ENCODE measurements at regions not wholly inside any gene's neighbourhood (a gene's known extent, or its start where the extent isn't known, plus 50 kb on each side); places are given as distances from the start of the nearest gene placed in this dataset.

GRCh38 chr7:92930404-92930803 is 94.0 kb upstream of the CDK6 start:
- no peak for DNase-seq
- Histone ChIP-seq H3F3A (replicated peaks; ENCODE audit: insufficient read depth) (no peaks in the 10 kb centered on the region), H2AFZ (ENCODE audit: low read depth) (no peak overlapping the region), H3K27ac (ENCODE audit: low read depth in 2 of 2, low read length in 1 of 2) (no peak overlapping the region), H4K20me1 (ENCODE audit: insufficient read depth) (no peaks in the 10 kb centered on the region), H3K79me2 (ENCODE audit: insufficient read depth) (no peaks in the 10 kb centered on the region), H3K4me2 (no peak overlapping the region), H3K9me2 (no peaks in the 10 kb centered on the region), H3K27me3 (ENCODE audit: insufficient read depth) (no peaks in the 10 kb centered on the region), H3K36me3 (replicated peaks in 1 of 2; ENCODE audit: control insufficient read depth in 1 of 2, insufficient read depth in 2 of 2, low read length in 1 of 2) (no peaks in the 10 kb centered on the region), H3K4me1 (ENCODE audit: control insufficient read depth in 1 of 2, insufficient read depth in 2 of 2, low read depth in 1 of 2, low read length in 1 of 2) (no peaks in the 10 kb centered on the region), H3K9ac (no peak overlapping the region), H3K9me3 (peaks cover 15% of the 10 kb centered on the region), H3K4me3 (ENCODE audit: low read depth in 2 of 2, low read length in 1 of 2) (no peak overlapping the region)
- TF ChIP-seq FOXM1 (IDR thresholded peaks at IDR 0.05; ENCODE audit: low read depth), result no peak
- TF ChIP-seq RFX5 (IDR thresholded peaks at IDR 0.05; ENCODE audit: low read length), result no peak
- no peak for TF ChIP-seq TAF1 (IDR thresholded peaks at IDR 0.05; ENCODE audit: borderline replicate concordance, low read depth, low read length)
- TF ChIP-seq, protein P1, sequence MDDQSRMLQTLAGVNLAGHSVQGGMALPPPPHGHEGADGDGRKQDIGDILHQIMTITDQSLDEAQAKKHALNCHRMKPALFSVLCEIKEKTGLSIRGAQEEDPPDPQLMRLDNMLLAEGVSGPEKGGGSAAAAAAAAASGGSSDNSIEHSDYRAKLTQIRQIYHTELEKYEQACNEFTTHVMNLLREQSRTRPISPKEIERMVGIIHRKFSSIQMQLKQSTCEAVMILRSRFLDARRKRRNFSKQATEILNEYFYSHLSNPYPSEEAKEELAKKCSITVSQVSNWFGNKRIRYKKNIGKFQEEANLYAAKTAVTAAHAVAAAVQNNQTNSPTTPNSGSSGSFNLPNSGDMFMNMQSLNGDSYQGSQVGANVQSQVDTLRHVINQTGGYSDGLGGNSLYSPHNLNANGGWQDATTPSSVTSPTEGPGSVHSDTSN (IDR thresholded peaks at IDR 0.05), result no peak
- TF ChIP-seq, protein P2, sequence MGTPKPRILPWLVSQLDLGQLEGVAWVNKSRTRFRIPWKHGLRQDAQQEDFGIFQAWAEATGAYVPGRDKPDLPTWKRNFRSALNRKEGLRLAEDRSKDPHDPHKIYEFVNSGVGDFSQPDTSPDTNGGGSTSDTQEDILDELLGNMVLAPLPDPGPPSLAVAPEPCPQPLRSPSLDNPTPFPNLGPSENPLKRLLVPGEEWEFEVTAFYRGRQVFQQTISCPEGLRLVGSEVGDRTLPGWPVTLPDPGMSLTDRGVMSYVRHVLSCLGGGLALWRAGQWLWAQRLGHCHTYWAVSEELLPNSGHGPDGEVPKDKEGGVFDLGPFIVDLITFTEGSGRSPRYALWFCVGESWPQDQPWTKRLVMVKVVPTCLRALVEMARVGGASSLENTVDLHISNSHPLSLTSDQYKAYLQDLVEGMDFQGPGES (IDR thresholded peaks at IDR 0.05; ENCODE audit: low read depth, low read length), result no peak
- no peak for TF ChIP-seq GABPA (IDR thresholded peaks at IDR 0.05; ENCODE audit: low read depth)
- no peak for TF ChIP-seq TEAD4 (IDR thresholded peaks at IDR 0.05; ENCODE audit: borderline replicate concordance, insufficient read depth)
- no peak for TF ChIP-seq MEF2A (IDR thresholded peaks at IDR 0.05; ENCODE audit: borderline replicate concordance, low read depth)
- no peak for TF ChIP-seq FOXJ3 (CRISPR knock-in tag; IDR thresholded peaks at IDR 0.05)
- ChIA-PET CTCF (no interaction called here), POLR2A (no interaction called here)
- WGBS (ENCODE audit: low lambda C conversion rate), result 5% methylated on average over 1 of the region's 1 CpG

DNA sequence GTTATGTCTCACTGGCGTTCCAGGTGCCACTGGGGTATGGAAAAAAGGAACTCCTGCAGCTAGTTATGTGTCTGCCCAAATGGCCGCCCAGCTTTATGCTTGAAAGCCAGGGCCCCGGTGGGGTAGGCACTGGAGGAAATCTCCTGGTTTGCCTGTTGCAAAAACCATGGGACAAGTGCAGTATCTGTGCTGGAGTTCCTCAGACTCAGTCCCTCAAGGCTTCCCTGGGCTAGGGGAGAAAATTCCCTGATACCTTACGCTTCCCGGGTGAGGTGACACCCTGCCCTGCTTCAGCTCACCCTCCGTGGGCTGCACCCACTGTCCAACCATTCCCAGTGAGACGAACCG is 90.3 kb upstream of the CDK6 start:
- H3F3A ChIP-seq (replicated peaks; ENCODE audit: insufficient read depth), result no peaks in the 10 kb centered on the region
- CTCF ChIA-PET, result interaction anchor here (1.8 kb wide), 1 partner anchor 84 kb away, joined by 4 read pairs; no protein-coding TSS in a partner anchor
- DNase-seq, result no peak
- H3K36me3 ChIP-seq (replicated peaks in 1 of 2; ENCODE audit: control insufficient read depth in 1 of 2, insufficient read depth in 2 of 2, low read length in 1 of 2), result no peaks in the 10 kb centered on the region
- H3K4me2 ChIP-seq, result no peak overlapping the region
- no peaks in the 10 kb centered on the region for H3K79me2 ChIP-seq (ENCODE audit: insufficient read depth)
- H3K27ac ChIP-seq (ENCODE audit: low read depth in 2 of 2, low read length in 1 of 2), result no peak overlapping the region
- POLR2A ChIA-PET, result no interaction called here
- no peak overlapping the region for H3K4me3 ChIP-seq (ENCODE audit: low read depth in 2 of 2, low read length in 1 of 2)
- H3K9me2 ChIP-seq, result no peaks in the 10 kb centered on the region
- no peaks in the 10 kb centered on the region for H3K27me3 ChIP-seq (ENCODE audit: insufficient read depth)
- no peaks in the 10 kb centered on the region for H4K20me1 ChIP-seq (ENCODE audit: insufficient read depth)
- peaks cover 15% of the 10 kb centered on the region for H3K9me3 ChIP-seq
- no peaks in the 10 kb centered on the region for H3K4me1 ChIP-seq (ENCODE audit: control insufficient read depth in 1 of 2, insufficient read depth in 2 of 2, low read depth in 1 of 2, low read length in 1 of 2)
- no peak overlapping the region for H2AFZ ChIP-seq (ENCODE audit: low read depth)
- 54% methylated on average over 8 of the region's 8 CpGs for WGBS (ENCODE audit: low lambda C conversion rate)
- H3K9ac ChIP-seq, result no peak overlapping the region
- TF ChIP-seq RFX5 (IDR thresholded peaks at IDR 0.05; ENCODE audit: low read length) (no peak), MEF2A (IDR thresholded peaks at IDR 0.05; ENCODE audit: borderline replicate concordance, low read depth) (no peak), SMC3 (IDR thresholded peaks at IDR 0.05; ENCODE audit: low read depth, low read length) (no peak), TCF12 (IDR thresholded peaks at IDR 0.05) (no peak), JUND (IDR thresholded peaks at IDR 0.05) (no peak), FOXJ3 (CRISPR knock-in tag; IDR thresholded peaks at IDR 0.05) (no peak), USF1 (IDR thresholded peaks at IDR 0.05; ENCODE audit: borderline replicate concordance, low read depth) (no peak), CTCF (IDR thresholded peaks at IDR 0.05) (no peak), EZH2phosphoT487 (IDR thresholded peaks at IDR 0.05; ENCODE audit: borderline replicate concordance, low read depth) (no peak), MXI1 (IDR thresholded peaks at IDR 0.05; ENCODE audit: low read depth, low read length) (no peak), EP300 (IDR thresholded peaks at IDR 0.05; ENCODE audit: borderline replicate concordance in 1 of 2, low read depth in 1 of 2, low read length in 1 of 2) (no peak), GATA2 (CRISPR knock-in tag; IDR thresholded peaks at IDR 0.05) (no peak), RAD21 (IDR thresholded peaks at IDR 0.05; ENCODE audit: low read length) (no peak)
- TF ChIP-seq, protein P3, sequence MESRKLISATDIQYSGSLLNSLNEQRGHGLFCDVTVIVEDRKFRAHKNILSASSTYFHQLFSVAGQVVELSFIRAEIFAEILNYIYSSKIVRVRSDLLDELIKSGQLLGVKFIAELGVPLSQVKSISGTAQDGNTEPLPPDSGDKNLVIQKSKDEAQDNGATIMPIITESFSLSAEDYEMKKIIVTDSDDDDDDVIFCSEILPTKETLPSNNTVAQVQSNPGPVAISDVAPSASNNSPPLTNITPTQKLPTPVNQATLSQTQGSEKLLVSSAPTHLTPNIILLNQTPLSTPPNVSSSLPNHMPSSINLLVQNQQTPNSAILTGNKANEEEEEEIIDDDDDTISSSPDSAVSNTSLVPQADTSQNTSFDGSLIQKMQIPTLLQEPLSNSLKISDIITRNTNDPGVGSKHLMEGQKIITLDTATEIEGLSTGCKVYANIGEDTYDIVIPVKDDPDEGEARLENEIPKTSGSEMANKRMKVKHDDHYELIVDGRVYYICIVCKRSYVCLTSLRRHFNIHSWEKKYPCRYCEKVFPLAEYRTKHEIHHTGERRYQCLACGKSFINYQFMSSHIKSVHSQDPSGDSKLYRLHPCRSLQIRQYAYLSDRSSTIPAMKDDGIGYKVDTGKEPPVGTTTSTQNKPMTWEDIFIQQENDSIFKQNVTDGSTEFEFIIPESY (IDR thresholded peaks at IDR 0.05; ENCODE audit: borderline replicate concordance, low read depth), result no peak
- TF ChIP-seq, protein P1 (IDR thresholded peaks at IDR 0.05), result no peak

All from SK-N-SH (cell line).